HG02763 (cell line): ENCODE measurements at regions not wholly inside any gene's neighbourhood (a gene's known extent, or its start where the extent isn't known, plus 50 kb on each side); places are given as distances from the start of the nearest gene placed in this dataset.
"Not testable (repeated sequence)": the region's sequence is repeated elsewhere in the genome, so short reads cannot be mapped to it uniquely, and the experiment has no call there.

Experiments
- ATAC-seq: cut with Tn5 transposase; IDR thresholded peaks from one replicate; pipeline ENCODE4 v1.9.1; 2021; ENCODE audit warnings: mild to moderate bottlenecking, moderate library complexity; ENCODE audit not compliant: unreplicated experiment

GRCh38 chr5:92283521-92283920 is 900.4 kb upstream of the ARRDC3 start:
- no peak for ATAC-seq

GRCh38 chr5:92271750-92272149 is 888.6 kb upstream of the ARRDC3 start:
- not testable (repeated sequence) for ATAC-seq

GRCh38 chr5:92268343-92268742 is 885.2 kb upstream of the ARRDC3 start:
- no peak for ATAC-seq

- no peak for ATAC-seq
These were observed 884.7 kb upstream of the ARRDC3 start for GRCh38 chr5:92267830-92268229.

- no peak for ATAC-seq
These were observed 882.7 kb upstream of the ARRDC3 start for GRCh38 chr5:92265804-92266203.

GRCh38 chr5:92255605-92256004 is 872.5 kb upstream of the ARRDC3 start:
- ATAC-seq, result not testable (repeated sequence)

- ATAC-seq, result no peak
These were observed 865.4 kb upstream of the ARRDC3 start for GRCh38 chr5:92248518-92248917.

GRCh38 chr5:92242170-92242569 is 859.1 kb upstream of the ARRDC3 start:
- ATAC-seq, result no peak

GRCh38 chr5:92237896-92238295 is 854.8 kb upstream of the ARRDC3 start:
- no peak for ATAC-seq

GRCh38 chr5:92222449-92222848 is 839.3 kb upstream of the ARRDC3 start:
- ATAC-seq, result no peak

- ATAC-seq, result not testable (repeated sequence)
These were observed 833.7 kb upstream of the ARRDC3 start for GRCh38 chr5:92216852-92217251.

- no peak for ATAC-seq
These were observed 832.0 kb upstream of the ARRDC3 start for GRCh38 chr5:92215116-92215515.

GRCh38 chr5:92208265-92208664 is 825.1 kb upstream of the ARRDC3 start:
- no peak for ATAC-seq

- no peak for ATAC-seq
These were observed 824.0 kb upstream of the ARRDC3 start for GRCh38 chr5:92207151-92207550.

- ATAC-seq, result no peak
These were observed 823.6 kb upstream of the ARRDC3 start for GRCh38 chr5:92206681-92207080.

- not testable (repeated sequence) for ATAC-seq
These were observed 815.9 kb upstream of the ARRDC3 start for GRCh38 chr5:92199035-92199434.

- no peak for ATAC-seq
These were observed 798.5 kb upstream of the ARRDC3 start for GRCh38 chr5:92181656-92182055.

- ATAC-seq, result no peak
These were observed 797.3 kb upstream of the ARRDC3 start for GRCh38 chr5:92180391-92180790.

- ATAC-seq, result no peak
These were observed 796.5 kb upstream of the ARRDC3 start for GRCh38 chr5:92179651-92180050.

GRCh38 chr5:92177926-92178487 is 794.9 kb upstream of the ARRDC3 start:
- ATAC-seq, result no peak

- no peak for ATAC-seq
These were observed 780.8 kb upstream of the ARRDC3 start for GRCh38 chr5:92163906-92164305.

- no peak for ATAC-seq
These were observed 764.7 kb upstream of the ARRDC3 start for GRCh38 chr5:92147798-92148197.

- ATAC-seq, result no peak
These were observed 764.1 kb upstream of the ARRDC3 start for GRCh38 chr5:92147266-92147665.
